Type B pancreatic cell (in vitro differentiated cells): ENCODE measurements at regions not wholly inside any gene's neighbourhood (a gene's known extent, or its start where the extent isn't known, plus 50 kb on each side); places are given as distances from the start of the nearest gene placed in this dataset.

ENCODE experiments used
- DNase-seq: peaks from one replicate; pipeline ENCODE4 v3.0.0; 2021; ENCODE audit warnings: mixed read lengths; ENCODE audit not compliant: unreplicated experiment; ENCODE audit errors: extremely low spot score
- H3K27ac Mint-ChIP-seq: 2 replicates; pipeline ENCODE4 v1.8.0; 2021; ENCODE audit warnings: mild to moderate bottlenecking, mixed read lengths
- H3K27me3 Mint-ChIP-seq: 2 replicates; pipeline ENCODE4 v1.8.0; 2021; ENCODE audit warnings: mixed read lengths
- H3K36me3 Mint-ChIP-seq: 2 replicates; pipeline ENCODE4 v1.8.0; 2021; ENCODE audit warnings: mixed read lengths
- H3K4me1 Mint-ChIP-seq: one replicate; pipeline ENCODE4 v1.8.0; 2021; ENCODE audit warnings: mixed read lengths; ENCODE audit not compliant: unreplicated experiment
- H3K4me3 Mint-ChIP-seq: 2 replicates; pipeline ENCODE4 v1.8.0; 2021; ENCODE audit warnings: mild to moderate bottlenecking, mixed read lengths
- H3K9me3 Mint-ChIP-seq: 2 replicates; pipeline ENCODE4 v1.8.0; 2021; ENCODE audit warnings: mixed read lengths
- CTCF ChIP-seq: fragments of 200-600 bp; sonication (generic); conservative IDR thresholded peaks from 2 replicates; pipeline ENCODE4 v1.5.0; 2021; ENCODE audit warnings: antibody characterized with exemption, mild to moderate bottlenecking

DNA sequence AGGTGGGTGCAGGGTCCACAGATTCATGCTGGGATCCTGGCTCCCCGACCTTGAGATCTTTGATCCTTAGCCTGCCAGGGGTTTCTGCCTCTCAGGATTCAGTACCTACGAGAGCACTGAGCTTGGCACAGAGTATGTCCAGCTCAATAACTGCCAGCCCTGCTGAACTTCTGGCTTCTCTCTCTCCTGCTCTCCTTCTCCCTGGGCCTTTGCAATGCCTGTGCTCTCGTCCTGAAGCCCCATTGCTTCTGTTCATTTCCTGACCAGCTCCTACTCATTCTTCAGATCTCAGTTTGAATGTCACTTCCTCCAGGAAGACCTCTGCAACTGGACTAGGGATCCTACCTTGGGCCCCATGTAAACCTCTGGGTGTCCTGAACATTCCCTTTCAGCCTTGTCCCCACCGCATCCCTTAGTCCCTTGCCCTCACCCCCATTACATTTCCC lies 113.8 kb upstream of the HAAO start:
- peaks cover 3% of the 10 kb centered on the region for H3K36me3 Mint-ChIP-seq
- H3K4me1 Mint-ChIP-seq = peaks cover 51% of the 10 kb centered on the region
- DNase-seq = no peak
- TF ChIP-seq CTCF = no peak
- H3K4me3 Mint-ChIP-seq = peak overlapping the region; percentile 59
- no peaks in the 10 kb centered on the region for H3K9me3 Mint-ChIP-seq
- no peaks in the 10 kb centered on the region for H3K27me3 Mint-ChIP-seq
- H3K27ac Mint-ChIP-seq = peak overlapping the region; percentile 79

- Mint-ChIP-seq H3K36me3 (peaks cover 3% of the 10 kb centered on the region), H3K9me3 (no peaks in the 10 kb centered on the region), H3K4me3 (peak overlapping the region; percentile 59), H3K4me1 (peaks cover 51% of the 10 kb centered on the region), H3K27me3 (no peaks in the 10 kb centered on the region), H3K27ac (peak overlapping the region; percentile 79)
- no peak for DNase-seq
- no peak for TF ChIP-seq CTCF
Measured at GRCh38 chr2:42905341-42906110, 113.1 kb upstream of the HAAO start.

GRCh38 chr2:42904576-42904876 lies 112.1 kb upstream of the HAAO start:
- no peaks in the 10 kb centered on the region for H3K36me3 Mint-ChIP-seq
- DNase-seq = no peak
- no peak overlapping the region for H3K4me3 Mint-ChIP-seq
- H3K9me3 Mint-ChIP-seq = no peaks in the 10 kb centered on the region
- no peak overlapping the region for H3K27ac Mint-ChIP-seq
- no peaks in the 10 kb centered on the region for H3K27me3 Mint-ChIP-seq
- no peak for TF ChIP-seq CTCF
- H3K4me1 Mint-ChIP-seq = peaks cover 55% of the 10 kb centered on the region

DNA sequence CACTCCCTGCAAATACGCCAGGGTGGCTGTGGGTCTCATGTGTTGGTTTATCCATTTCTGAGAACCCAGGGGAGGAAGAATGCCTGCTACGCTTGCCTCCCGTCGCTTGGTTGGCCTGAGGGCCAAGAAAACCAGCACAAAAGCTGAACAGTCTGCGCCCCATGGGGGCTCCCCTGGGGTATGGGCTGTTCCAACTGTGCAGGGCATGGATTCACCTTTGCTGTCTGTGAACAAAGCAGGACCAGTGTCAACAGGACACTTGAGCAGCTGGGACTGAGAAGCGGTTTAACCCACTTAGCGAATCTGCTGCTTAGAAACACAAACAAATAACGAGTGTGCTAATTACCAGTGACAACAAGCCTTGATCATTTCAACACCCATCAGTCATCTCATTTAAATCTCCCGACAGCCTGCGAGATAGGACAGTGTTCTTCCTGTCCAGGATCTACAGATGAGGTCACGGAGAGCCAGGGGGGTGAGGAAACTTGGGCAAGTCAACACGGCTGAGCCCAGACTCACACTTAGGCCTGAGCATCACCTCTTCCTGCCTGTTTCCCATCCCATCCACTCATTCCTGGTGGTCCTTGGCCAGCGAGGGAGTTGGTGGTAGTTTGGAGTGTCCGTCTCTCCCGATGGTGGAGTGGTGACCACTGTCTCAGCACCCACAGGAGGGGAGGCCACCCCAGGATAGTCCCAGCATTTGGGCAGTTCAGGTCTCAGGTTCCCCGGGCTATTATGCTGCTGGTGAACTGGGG lies 111.6 kb upstream of the HAAO start:
- no peaks in the 10 kb centered on the region for H3K27me3 Mint-ChIP-seq
- no peaks in the 10 kb centered on the region for H3K9me3 Mint-ChIP-seq
- H3K4me1 Mint-ChIP-seq = peaks cover 55% of the 10 kb centered on the region
- peak overlapping the region; percentile 14 for H3K27ac Mint-ChIP-seq
- no peak overlapping the region for H3K4me3 Mint-ChIP-seq
- no peak for DNase-seq
- no peak for TF ChIP-seq CTCF
- H3K36me3 Mint-ChIP-seq = no peaks in the 10 kb centered on the region

GRCh38 chr2:42902939-42903709 lies 110.7 kb upstream of the HAAO start:
- no peak for TF ChIP-seq CTCF
- Mint-ChIP-seq H3K4me3 (no peak overlapping the region), H3K9me3 (peaks cover under 1% of the 10 kb centered on the region), H3K4me1 (peaks cover 55% of the 10 kb centered on the region), H3K27me3 (no peaks in the 10 kb centered on the region), H3K27ac (no peak overlapping the region), H3K36me3 (no peaks in the 10 kb centered on the region)
- DNase-seq = no peak
